Ascending aorta (tissue), 2 donors: ENCODE measurements at regions not wholly inside any gene's neighbourhood (a gene's known extent, or its start where the extent isn't known, plus 50 kb on each side); places are given as distances from the start of the nearest gene placed in this dataset.

Source experiments
- DNase-seq, 2 donors: peaks; one replicate each; pipeline ENCODE4 v3.0.0-alpha.2; 2019; ENCODE audit warnings: low spot score in 2 of 2
- H3K27ac ChIP-seq, 2 donors: fragments of 200-600 bp; sonication (generic); one replicate each; pipeline ENCODE4 v1.5.1; 2016 to 2017; ENCODE audit warnings: mild to moderate bottlenecking in 1 of 2
- H3K27me3 ChIP-seq: fragments of 200-600 bp; sonication (generic); one replicate; pipeline ENCODE4 v1.5.1; 2017
- H3K36me3 ChIP-seq, 2 donors: fragments of 200-600 bp; sonication (generic); one replicate each; pipeline ENCODE4 v1.5.1; 2016
- H3K4me1 ChIP-seq, 2 donors: fragments of 200-600 bp; sonication (generic); one replicate each; pipeline ENCODE4 v1.5.1; 2016 to 2017; ENCODE audit warnings: mild to moderate bottlenecking in 1 of 2
- H3K4me3 ChIP-seq, 2 donors: fragments of 200-600 bp; sonication (generic); one replicate each; pipeline ENCODE4 v1.5.1; 2016 to 2017; ENCODE audit warnings: mild to moderate bottlenecking in 1 of 2
- H3K9me3 ChIP-seq, 2 donors: fragments of 200-600 bp; sonication (generic); one replicate each; pipeline ENCODE4 v1.5.1; 2016
- intact Hi-C: fragments of 100-400 bp; cut with DNase I; formaldehyde crosslinking; loops from one replicate; pipeline ENCODE4 v1.15.1; 2023
- TF ChIP-seq, protein P1 (sequence below), 3 experiments: fragments of 200-600 bp in 2 of 3; fragments of 450-650 bp in 1 of 3; sonication (generic) in 2 of 3; IDR thresholded peaks; one replicate each; pipeline ENCODE4 v1.5.1; 2016 to 2019; ENCODE audit warnings: antibody characterized with exemption in 3 of 3, mild to moderate bottlenecking in 1 of 3, moderate library complexity in 1 of 3

DNA sequence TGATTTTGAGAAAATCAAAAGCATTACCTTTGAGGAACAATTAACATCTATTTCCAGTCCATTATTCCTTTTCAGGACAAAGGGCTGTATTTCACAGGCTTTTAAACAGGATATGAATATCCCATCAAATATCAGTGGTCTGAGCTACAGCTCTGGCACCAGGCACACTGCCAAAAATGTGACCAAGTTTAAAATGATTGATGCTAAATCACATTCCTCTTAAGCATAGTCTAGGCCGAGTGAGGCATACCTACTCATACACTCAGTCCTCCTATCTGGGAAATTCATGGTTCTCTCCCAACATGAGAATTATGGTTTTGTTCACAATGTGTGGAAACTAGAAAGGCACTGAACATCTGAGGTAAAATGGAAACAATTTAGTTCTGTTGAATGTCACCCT, 683.5 kb downstream of the TUSC7 start:
- Histone ChIP-seq H3K27me3 (no peaks in the 10 kb centered on the region), H3K27ac (no peak overlapping the region), H3K4me1 (no peaks in the 10 kb centered on the region), H3K36me3 (no peaks in the 10 kb centered on the region), H3K4me3 (no peak overlapping the region), H3K9me3 (no peaks in the 10 kb centered on the region)
- DNase-seq, result no peak
- intact Hi-C loops, result no loop called here
- TF ChIP-seq, protein P1, sequence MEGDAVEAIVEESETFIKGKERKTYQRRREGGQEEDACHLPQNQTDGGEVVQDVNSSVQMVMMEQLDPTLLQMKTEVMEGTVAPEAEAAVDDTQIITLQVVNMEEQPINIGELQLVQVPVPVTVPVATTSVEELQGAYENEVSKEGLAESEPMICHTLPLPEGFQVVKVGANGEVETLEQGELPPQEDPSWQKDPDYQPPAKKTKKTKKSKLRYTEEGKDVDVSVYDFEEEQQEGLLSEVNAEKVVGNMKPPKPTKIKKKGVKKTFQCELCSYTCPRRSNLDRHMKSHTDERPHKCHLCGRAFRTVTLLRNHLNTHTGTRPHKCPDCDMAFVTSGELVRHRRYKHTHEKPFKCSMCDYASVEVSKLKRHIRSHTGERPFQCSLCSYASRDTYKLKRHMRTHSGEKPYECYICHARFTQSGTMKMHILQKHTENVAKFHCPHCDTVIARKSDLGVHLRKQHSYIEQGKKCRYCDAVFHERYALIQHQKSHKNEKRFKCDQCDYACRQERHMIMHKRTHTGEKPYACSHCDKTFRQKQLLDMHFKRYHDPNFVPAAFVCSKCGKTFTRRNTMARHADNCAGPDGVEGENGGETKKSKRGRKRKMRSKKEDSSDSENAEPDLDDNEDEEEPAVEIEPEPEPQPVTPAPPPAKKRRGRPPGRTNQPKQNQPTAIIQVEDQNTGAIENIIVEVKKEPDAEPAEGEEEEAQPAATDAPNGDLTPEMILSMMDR (IDR thresholded peaks at IDR 0.05), result no peak

DNA sequence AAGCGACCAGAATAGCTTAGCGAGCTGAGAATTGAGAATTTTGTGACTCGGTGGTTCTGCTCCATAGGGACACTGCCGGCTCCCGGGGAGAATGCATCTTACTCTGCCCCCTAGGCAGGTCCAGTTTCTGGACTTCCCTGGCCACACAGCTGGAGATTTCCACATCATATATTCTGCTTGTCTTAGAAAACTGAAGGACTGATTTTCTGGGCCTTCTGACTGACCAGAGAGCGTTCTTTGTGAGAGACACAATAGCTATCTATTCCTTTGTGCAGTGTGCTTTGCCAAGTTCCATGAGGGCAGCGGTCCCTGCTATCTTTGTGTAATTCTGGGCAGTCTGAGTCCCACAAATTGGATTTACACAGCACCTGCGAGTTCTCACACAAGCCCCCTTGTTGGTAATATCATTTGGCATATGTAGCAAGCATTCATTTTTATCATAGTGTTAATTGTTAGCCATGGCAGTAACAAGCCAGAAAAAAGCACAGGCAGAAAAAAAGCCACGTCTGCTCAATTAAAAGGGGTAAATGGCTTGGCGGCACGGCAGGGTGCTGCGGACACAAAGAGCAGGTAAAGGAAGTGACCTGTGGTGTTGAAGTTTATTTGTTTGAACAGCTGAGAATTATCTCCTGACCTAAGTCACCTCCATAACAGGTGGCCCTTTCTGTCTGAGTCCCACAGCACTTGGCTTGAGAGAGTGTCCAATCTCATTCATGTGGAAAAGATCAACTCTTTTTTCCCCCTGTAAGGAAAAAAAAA, 688.7 kb downstream of the TUSC7 start:
- no peaks in the 10 kb centered on the region for H3K4me1 ChIP-seq
- intact Hi-C loops, result no loop called here
- H3K9me3 ChIP-seq, result no peaks in the 10 kb centered on the region
- H3K27me3 ChIP-seq, result no peaks in the 10 kb centered on the region
- TF ChIP-seq, protein P1 (IDR thresholded peaks at IDR 0.05), result no peak
- H3K4me3 ChIP-seq, result no peak overlapping the region
- no peak for DNase-seq
- no peak overlapping the region for H3K27ac ChIP-seq
- no peaks in the 10 kb centered on the region for H3K36me3 ChIP-seq

DNA sequence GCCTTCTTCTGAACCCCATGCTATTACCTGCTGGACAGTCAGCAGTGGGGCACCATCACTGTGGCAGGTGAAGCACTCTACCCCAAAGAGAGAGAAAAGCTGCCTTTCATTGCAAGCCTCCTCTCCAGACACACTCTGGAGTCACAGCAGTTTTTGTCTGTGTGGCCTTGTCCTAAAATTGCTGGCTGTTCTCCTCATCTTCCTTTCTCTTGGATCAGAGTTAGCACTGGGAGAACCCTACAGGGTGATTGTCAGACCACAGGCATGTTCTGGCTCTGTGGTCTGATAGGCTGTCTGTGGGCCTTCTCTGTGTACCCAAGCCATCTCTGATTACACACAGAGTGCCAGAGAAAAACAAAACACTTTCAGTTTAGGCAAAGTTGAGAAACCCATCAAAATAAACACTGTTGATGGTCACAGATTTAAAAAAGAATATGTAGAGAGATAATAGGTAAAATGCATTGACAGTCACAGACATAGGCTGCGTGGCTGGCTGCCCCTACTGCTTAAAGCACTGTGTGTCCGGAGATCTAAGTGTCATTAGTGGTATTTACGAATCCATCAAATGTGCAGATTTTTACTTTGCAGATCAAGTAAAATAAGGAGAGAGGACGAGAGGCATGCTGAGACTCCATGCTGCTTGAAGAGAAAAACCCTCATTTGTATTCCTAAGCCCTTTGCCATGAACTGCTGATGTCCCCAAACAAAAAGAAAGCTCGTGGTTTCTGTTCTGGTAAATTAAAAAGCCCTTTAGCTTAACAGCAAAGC, 689.9 kb downstream of the TUSC7 start:
- no peak overlapping the region for H3K27ac ChIP-seq
- intact Hi-C loops, result no loop called here
- H3K4me1 ChIP-seq, result no peaks in the 10 kb centered on the region
- no peaks in the 10 kb centered on the region for H3K9me3 ChIP-seq
- no peak overlapping the region for H3K4me3 ChIP-seq
- H3K36me3 ChIP-seq, result no peaks in the 10 kb centered on the region
- H3K27me3 ChIP-seq, result no peaks in the 10 kb centered on the region
- TF ChIP-seq, protein P1 (IDR thresholded peaks at IDR 0.05), result no peak
- no peak for DNase-seq

DNA sequence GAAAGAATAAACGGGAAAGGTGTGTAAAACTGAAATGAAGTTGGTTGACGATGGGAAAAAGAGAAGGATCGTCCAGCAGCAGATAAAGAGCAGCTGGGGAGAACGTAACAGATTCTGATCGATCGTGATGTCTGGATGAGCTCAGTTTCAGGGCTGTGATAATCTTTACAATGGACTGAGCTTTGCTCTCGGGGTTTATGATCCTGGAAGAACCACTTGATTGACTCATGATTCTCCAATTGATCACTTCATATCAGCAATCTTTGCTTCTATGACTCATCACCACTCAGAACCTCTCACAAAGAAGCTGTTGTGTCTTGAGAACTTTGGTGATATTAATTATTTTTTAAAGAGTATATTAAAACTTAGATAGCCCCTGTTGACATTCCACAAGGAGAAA, 690.7 kb downstream of the TUSC7 start:
- H3K27ac ChIP-seq, result no peak overlapping the region
- no peak overlapping the region for H3K4me3 ChIP-seq
- no peaks in the 10 kb centered on the region for H3K4me1 ChIP-seq
- intact Hi-C loops, result no loop called here
- TF ChIP-seq, protein P1 (IDR thresholded peaks at IDR 0.05), result no peak
- no peak for DNase-seq
- H3K36me3 ChIP-seq, result no peaks in the 10 kb centered on the region
- H3K27me3 ChIP-seq, result no peaks in the 10 kb centered on the region
- no peaks in the 10 kb centered on the region for H3K9me3 ChIP-seq

DNA sequence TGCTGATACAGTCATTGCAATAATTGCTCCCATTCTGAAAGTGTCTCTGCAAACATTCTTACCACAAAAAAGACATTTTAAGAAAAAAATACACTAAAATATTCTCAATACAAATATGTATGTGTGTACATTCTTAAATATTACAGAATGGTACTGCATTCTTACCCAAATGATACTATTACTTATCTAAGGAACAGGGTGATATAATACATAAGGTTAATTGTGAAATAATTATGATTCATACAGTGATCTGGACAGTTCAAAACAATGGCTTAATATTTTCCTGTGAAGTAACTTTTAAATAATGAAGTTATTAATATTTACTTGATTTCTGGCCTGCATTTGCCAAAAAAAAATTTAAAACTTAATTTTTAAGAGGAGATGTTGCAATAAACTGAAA, 694.6 kb downstream of the TUSC7 start:
- Histone ChIP-seq H3K36me3 (no peaks in the 10 kb centered on the region), H3K9me3 (no peaks in the 10 kb centered on the region), H3K27me3 (no peaks in the 10 kb centered on the region), H3K4me3 (no peak overlapping the region), H3K27ac (no peak overlapping the region), H3K4me1 (no peaks in the 10 kb centered on the region)
- no peak for DNase-seq
- TF ChIP-seq, protein P1 (IDR thresholded peaks at IDR 0.05), result no peak
- intact Hi-C loops, result no loop called here
